H9 (cell line): ENCODE measurements at regions not wholly inside any gene's neighbourhood (a gene's known extent, or its start where the extent isn't known, plus 50 kb on each side); places are given as distances from the start of the nearest gene placed in this dataset.

Experiments
- DNase-seq: peaks from one replicate; pipeline ENCODE4 v3.0.0-alpha.2; 2017
- H2AFZ ChIP-seq: one replicate; pipeline ENCODE4 v1.6.1; 2013; ENCODE audit warnings: mild to moderate bottlenecking, low read length, control low read depth, moderate library complexity
- H2AK5ac ChIP-seq: 2 replicates; pipeline ENCODE4 v1.6.1; 2013; ENCODE audit warnings: low read length, control low read depth, mixed read lengths; ENCODE audit not compliant: insufficient read length
- H2BK120ac ChIP-seq: one replicate; pipeline ENCODE4 v1.6.1; 2013; ENCODE audit warnings: low read depth, mild to moderate bottlenecking, low read length, control low read depth, inconsistent platforms; ENCODE audit not compliant: poor library complexity, severe bottlenecking
- H2BK12ac ChIP-seq: 2 replicates; pipeline ENCODE4 v1.6.1; 2013; ENCODE audit warnings: low read length, control low read depth, mixed read lengths, low read depth; ENCODE audit not compliant: insufficient read length
- H2BK15ac ChIP-seq: 2 replicates; pipeline ENCODE4 v1.6.1; 2013; ENCODE audit warnings: low read depth, low read length, control low read depth
- H2BK20ac ChIP-seq: one replicate; pipeline ENCODE4 v1.6.1; 2013; ENCODE audit warnings: low read depth, mild to moderate bottlenecking, low read length, control low read depth, inconsistent platforms; ENCODE audit not compliant: poor library complexity, severe bottlenecking
- H2BK5ac ChIP-seq: 2 replicates; pipeline ENCODE4 v1.6.1; 2013; ENCODE audit warnings: low read length, control low read depth, mixed read lengths; ENCODE audit not compliant: insufficient read length
- H3K14ac ChIP-seq: 2 replicates; pipeline ENCODE4 v1.6.1; 2013; ENCODE audit warnings: low read length, control low read depth; ENCODE audit not compliant: insufficient read depth
- H3K18ac ChIP-seq: 2 replicates; pipeline ENCODE4 v1.6.1; 2013; ENCODE audit warnings: low read depth, mild to moderate bottlenecking, mixed read lengths, low read length, control low read depth; ENCODE audit not compliant: insufficient read length
- H3K23ac ChIP-seq: 2 replicates; pipeline ENCODE4 v1.6.1; 2013; ENCODE audit warnings: low read length, control low read depth, mixed read lengths, low read depth; ENCODE audit not compliant: insufficient read length
- H3K23me2 ChIP-seq: 2 replicates; pipeline ENCODE4 v1.6.1; 2013; ENCODE audit warnings: low read depth, mild to moderate bottlenecking, mixed read lengths, low read length, control low read depth; ENCODE audit not compliant: insufficient read length, poor library complexity, severe bottlenecking
- H3K27ac ChIP-seq: 2 replicates; pipeline ENCODE4 v1.5.1; 2013; ENCODE audit warnings: low read length, control low read depth, mixed read lengths, low read depth; ENCODE audit not compliant: insufficient read length
- H3K27me3 ChIP-seq: 2 replicates; pipeline ENCODE4 v1.6.1; 2013; ENCODE audit warnings: low read length, control low read depth, inconsistent platforms; ENCODE audit not compliant: insufficient read depth
- H3K4ac ChIP-seq: 2 replicates; pipeline ENCODE4 v1.6.1; 2013; ENCODE audit warnings: low read depth, mild to moderate bottlenecking, control low read depth, inconsistent platforms, low read length, moderate library complexity
- H3K4me1 ChIP-seq: 2 replicates; pipeline ENCODE4 v1.6.1; 2013; ENCODE audit warnings: low read length, control low read depth, inconsistent platforms; ENCODE audit not compliant: insufficient read depth
- H3K4me2 ChIP-seq: 2 replicates; pipeline ENCODE4 v1.6.1; 2013; ENCODE audit warnings: low read length, control low read depth, mixed read lengths; ENCODE audit not compliant: insufficient read length, insufficient read depth
- H3K56ac ChIP-seq: 2 replicates; pipeline ENCODE4 v1.6.1; 2013; ENCODE audit warnings: low read depth, mild to moderate bottlenecking, mixed read lengths, low read length, control low read depth; ENCODE audit not compliant: insufficient read length
- H3K79me1 ChIP-seq: 2 replicates; pipeline ENCODE4 v1.6.1; 2013; ENCODE audit warnings: low read depth, mild to moderate bottlenecking, moderate library complexity, low read length, control low read depth, inconsistent platforms; ENCODE audit not compliant: insufficient read depth, poor library complexity, severe bottlenecking
- H3K79me2 ChIP-seq: 2 replicates; pipeline ENCODE4 v1.6.1; 2013; ENCODE audit warnings: low read length, control low read depth, inconsistent platforms; ENCODE audit not compliant: insufficient read depth
- H3K9ac ChIP-seq: 2 replicates; pipeline ENCODE4 v1.6.1; 2013; ENCODE audit warnings: low read length, control low read depth, mixed read lengths; ENCODE audit not compliant: insufficient read length; ENCODE audit errors: extremely low read depth
- H3K9me3 ChIP-seq: one replicate; pipeline ENCODE4 v1.6.1; 2013; ENCODE audit warnings: low read depth, low read length, inconsistent platforms; ENCODE audit not compliant: control insufficient read depth
- H3T11ph ChIP-seq: one replicate; pipeline ENCODE4 v1.6.1; 2013; ENCODE audit warnings: mild to moderate bottlenecking, low read length, control low read depth, inconsistent platforms
- H4K20me1 ChIP-seq: one replicate; pipeline ENCODE4 v1.6.1; 2013; ENCODE audit not compliant: control insufficient read depth, insufficient read length, insufficient read depth
- H4K5ac ChIP-seq: 2 replicates; pipeline ENCODE4 v1.6.1; 2013; ENCODE audit warnings: low read depth, mild to moderate bottlenecking, mixed read lengths, low read length, control low read depth; ENCODE audit not compliant: insufficient read length
- H4K8ac ChIP-seq: replicated peaks from 2 replicates; pipeline ENCODE4 v1.6.1; 2013; ENCODE audit warnings: low read length, control low read depth, mixed read lengths, low read depth; ENCODE audit not compliant: insufficient read length
- H4K91ac ChIP-seq: 2 replicates; pipeline ENCODE4 v1.6.1; 2013; ENCODE audit warnings: low read depth, mild to moderate bottlenecking, moderate library complexity, mixed read lengths, low read length, control low read depth; ENCODE audit not compliant: insufficient read length
- H3K27ac Mint-ChIP-seq, 3 experiments: 2 replicates in 2 of 3; 3 replicates in 1 of 3; pipeline ENCODE4 v1.8.0; 2020 to 2021; ENCODE audit warnings: mixed read lengths in 3 of 3, mild to moderate bottlenecking in 1 of 3, moderate library complexity in 1 of 3
- H3K27me3 Mint-ChIP-seq: 2 replicates; pipeline ENCODE4 v1.8.0; 2021; ENCODE audit warnings: low read depth, mild to moderate bottlenecking, moderate library complexity, mixed read lengths
- H3K36me3 Mint-ChIP-seq, 3 experiments: 2 replicates in 2 of 3; 3 replicates in 1 of 3; pipeline ENCODE4 v1.8.0; 2020 to 2021; ENCODE audit warnings: low read depth in 3 of 3, mixed read lengths in 3 of 3; ENCODE audit not compliant: insufficient read depth in 1 of 3
- H3K4me1 Mint-ChIP-seq, 2 experiments: 2 replicates each; pipeline ENCODE4 v1.8.0; 2020; ENCODE audit warnings: mixed read lengths in 2 of 2
- H3K4me3 Mint-ChIP-seq, 2 experiments: 2 replicates in 1 of 2; 3 replicates in 1 of 2; pipeline ENCODE4 v1.8.0; 2020 to 2021; ENCODE audit warnings: mild to moderate bottlenecking in 2 of 2, mixed read lengths in 2 of 2, moderate library complexity in 1 of 2
- H3K9me3 Mint-ChIP-seq, 2 experiments: 2 replicates in 1 of 2; 3 replicates in 1 of 2; pipeline ENCODE4 v1.8.0; 2020; ENCODE audit warnings: mild to moderate bottlenecking in 2 of 2, mixed read lengths in 2 of 2, moderate library complexity in 1 of 2
- WGBS: extraction: QIAGEN DNeasy Blood & Tissue Kit; methylation state at CpG from one replicate; pipeline ENCODE4 v1.1.7; 2013; ENCODE audit warnings: missing lambda C conversion rate, low lambda C conversion rate, mixed read lengths; ENCODE audit not compliant: insufficient read length; ENCODE audit errors: extremely low coverage; 5-methylcytosine and 5-hydroxymethylcytosine counted together
- TF ChIP-seq, protein P1 (sequence below): fragments of 200-600 bp; sonication (generic); conservative IDR thresholded peaks from 3 replicates; pipeline ENCODE4 v1.8.0; 2021; ENCODE audit warnings: antibody characterized with exemption, mild to moderate bottlenecking

DNA sequence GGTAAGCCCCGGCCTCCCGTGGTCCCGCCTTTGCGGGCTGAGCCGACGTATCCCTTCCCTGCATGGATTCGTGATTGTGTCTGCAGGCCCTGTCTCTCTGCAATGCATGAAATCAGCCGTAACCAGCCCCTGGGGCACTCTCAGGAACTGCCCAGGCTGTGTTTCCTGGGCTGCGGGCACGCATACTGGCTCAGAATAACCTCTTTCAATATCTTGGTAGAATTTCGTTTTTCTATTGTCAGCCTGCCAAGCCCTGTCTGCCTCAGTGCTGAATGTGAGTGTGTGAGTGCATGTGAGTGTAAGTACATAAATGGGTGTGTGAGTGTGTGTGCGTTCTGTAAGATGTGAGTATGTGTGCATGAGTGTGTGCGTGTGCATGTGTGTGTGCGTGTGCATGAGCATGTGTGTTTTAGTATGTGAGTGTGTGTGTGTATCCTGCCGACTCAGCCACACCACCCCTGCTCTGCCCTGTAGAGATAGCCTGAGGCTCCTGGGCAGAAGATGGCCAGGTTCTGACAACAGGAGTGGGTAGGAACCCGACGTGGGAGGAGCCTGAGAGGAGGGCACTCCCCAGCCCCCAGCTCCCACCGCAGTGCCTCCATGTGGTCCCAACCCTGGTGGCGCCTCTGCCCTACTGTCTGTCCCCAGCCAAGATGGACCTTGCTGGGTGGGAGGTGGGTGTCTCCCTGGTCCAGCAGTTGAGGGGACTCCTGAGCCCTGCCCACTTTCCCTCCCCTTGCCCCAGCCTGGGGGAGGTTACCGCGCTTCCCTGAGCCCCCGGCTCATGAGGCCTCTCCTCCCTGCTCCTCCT lies 268.8 kb downstream of the ADGRD1 start:
- no peak overlapping the region; the same call in 1 of the 2 replicates for H2BK15ac ChIP-seq
- H2AFZ ChIP-seq = no peak overlapping the region
- no peak overlapping the region for H4K91ac ChIP-seq
- WGBS = no CpG with 5 or more reads among the region's 22 CpGs
- H3K9ac ChIP-seq = no peak overlapping the region
- H3K27me3 ChIP-seq = no peaks in the 10 kb centered on the region
- H3K4ac ChIP-seq = no peak overlapping the region
- no peaks in the 10 kb centered on the region; a peak in 1 of 7 replicates for H3K36me3 Mint-ChIP-seq
- no peak overlapping the region for H3K27ac Mint-ChIP-seq
- H2BK12ac ChIP-seq = no peak overlapping the region
- no peaks in the 10 kb centered on the region for H3K79me2 ChIP-seq
- DNase-seq = peak; percentile 50
- peaks cover 3% of the 10 kb centered on the region for H3K27me3 Mint-ChIP-seq
- H3K27ac ChIP-seq = no peak overlapping the region
- no peak overlapping the region for H2BK5ac ChIP-seq
- H3K4me1 ChIP-seq = peaks cover 6% of the 10 kb centered on the region; the same call in 1 of the 2 replicates
- H3K4me3 Mint-ChIP-seq = no peak overlapping the region
- H2BK20ac ChIP-seq = no peak overlapping the region
- no peaks in the 10 kb centered on the region for H3K79me1 ChIP-seq
- peak overlapping the region; percentile 48 for H4K5ac ChIP-seq
- TF ChIP-seq, protein P1, sequence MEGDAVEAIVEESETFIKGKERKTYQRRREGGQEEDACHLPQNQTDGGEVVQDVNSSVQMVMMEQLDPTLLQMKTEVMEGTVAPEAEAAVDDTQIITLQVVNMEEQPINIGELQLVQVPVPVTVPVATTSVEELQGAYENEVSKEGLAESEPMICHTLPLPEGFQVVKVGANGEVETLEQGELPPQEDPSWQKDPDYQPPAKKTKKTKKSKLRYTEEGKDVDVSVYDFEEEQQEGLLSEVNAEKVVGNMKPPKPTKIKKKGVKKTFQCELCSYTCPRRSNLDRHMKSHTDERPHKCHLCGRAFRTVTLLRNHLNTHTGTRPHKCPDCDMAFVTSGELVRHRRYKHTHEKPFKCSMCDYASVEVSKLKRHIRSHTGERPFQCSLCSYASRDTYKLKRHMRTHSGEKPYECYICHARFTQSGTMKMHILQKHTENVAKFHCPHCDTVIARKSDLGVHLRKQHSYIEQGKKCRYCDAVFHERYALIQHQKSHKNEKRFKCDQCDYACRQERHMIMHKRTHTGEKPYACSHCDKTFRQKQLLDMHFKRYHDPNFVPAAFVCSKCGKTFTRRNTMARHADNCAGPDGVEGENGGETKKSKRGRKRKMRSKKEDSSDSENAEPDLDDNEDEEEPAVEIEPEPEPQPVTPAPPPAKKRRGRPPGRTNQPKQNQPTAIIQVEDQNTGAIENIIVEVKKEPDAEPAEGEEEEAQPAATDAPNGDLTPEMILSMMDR = no peak
- no peaks in the 10 kb centered on the region for H3K23me2 ChIP-seq
- no peaks in the 10 kb centered on the region for H4K20me1 ChIP-seq
- H3K9me3 ChIP-seq = no peaks in the 10 kb centered on the region
- H3K14ac ChIP-seq = peak overlapping the region; percentile 39; the same call in 1 of the 2 replicates
- no peak overlapping the region for H3T11ph ChIP-seq
- H3K4me2 ChIP-seq = no peak overlapping the region
- no peak overlapping the region for H2AK5ac ChIP-seq
- H3K23ac ChIP-seq = peak overlapping the region; percentile 74
- H3K18ac ChIP-seq = peak overlapping the region; percentile 57
- H3K56ac ChIP-seq = no peak overlapping the region
- peak overlapping the region; percentile 93 for H4K8ac ChIP-seq
- peaks cover 18 to 35% of the 10 kb centered on the region in 2 experiments for H3K4me1 Mint-ChIP-seq
- H3K9me3 Mint-ChIP-seq = peaks cover 0 to 2% of the 10 kb centered on the region in 2 experiments; a peak in 1 of 5 replicates
- no peak overlapping the region for H2BK120ac ChIP-seq
